DOHH2 (cell line): ENCODE measurements at regions not wholly inside any gene's neighbourhood (a gene's known extent, or its start where the extent isn't known, plus 50 kb on each side); places are given as distances from the start of the nearest gene placed in this dataset.

ENCODE experiments used
- EZH2phosphoT487 ChIP-seq: fragments of 200-600 bp; sonication (generic); IDR thresholded peaks from 2 replicates; pipeline ENCODE4 v1.6.1; 2017; ENCODE audit warnings: borderline replicate concordance, mild to moderate bottlenecking, antibody characterized with exemption, low read length, moderate library complexity, mixed read lengths
- TF ChIP-seq, protein P1 (sequence below): fragments of 200-600 bp; sonication (generic); IDR thresholded peaks from one replicate; pipeline ENCODE4 v1.5.1; 2014; ENCODE audit warnings: antibody characterized with exemption, mild to moderate bottlenecking, low read depth, low read length; ENCODE audit not compliant: poor library complexity, severe bottlenecking

DNA sequence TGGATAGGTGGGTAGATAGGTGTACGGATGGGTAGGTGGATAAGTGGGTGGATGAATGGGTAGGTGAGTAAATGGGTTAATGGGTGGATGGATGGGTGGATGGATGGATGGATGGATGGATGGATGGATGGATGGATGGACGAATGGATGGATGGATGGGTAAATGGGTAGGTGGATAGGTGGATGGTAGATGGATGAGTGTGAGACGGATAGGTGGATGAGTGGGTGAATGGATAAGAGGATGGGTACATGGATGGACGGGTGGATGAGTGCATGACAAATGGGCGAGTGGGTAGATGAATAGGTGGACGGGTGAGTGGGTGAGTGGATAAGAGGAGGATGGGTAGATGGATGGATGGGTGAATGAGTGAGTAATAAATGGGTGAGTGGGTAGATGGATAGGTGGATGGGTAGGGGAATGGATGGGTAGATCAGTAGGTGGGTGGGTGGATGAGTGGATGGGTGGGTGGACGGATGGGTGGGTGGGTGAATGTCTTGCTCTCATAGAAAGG lies 179.2 kb downstream of the FGF18 start:
- TF ChIP-seq, protein P1, sequence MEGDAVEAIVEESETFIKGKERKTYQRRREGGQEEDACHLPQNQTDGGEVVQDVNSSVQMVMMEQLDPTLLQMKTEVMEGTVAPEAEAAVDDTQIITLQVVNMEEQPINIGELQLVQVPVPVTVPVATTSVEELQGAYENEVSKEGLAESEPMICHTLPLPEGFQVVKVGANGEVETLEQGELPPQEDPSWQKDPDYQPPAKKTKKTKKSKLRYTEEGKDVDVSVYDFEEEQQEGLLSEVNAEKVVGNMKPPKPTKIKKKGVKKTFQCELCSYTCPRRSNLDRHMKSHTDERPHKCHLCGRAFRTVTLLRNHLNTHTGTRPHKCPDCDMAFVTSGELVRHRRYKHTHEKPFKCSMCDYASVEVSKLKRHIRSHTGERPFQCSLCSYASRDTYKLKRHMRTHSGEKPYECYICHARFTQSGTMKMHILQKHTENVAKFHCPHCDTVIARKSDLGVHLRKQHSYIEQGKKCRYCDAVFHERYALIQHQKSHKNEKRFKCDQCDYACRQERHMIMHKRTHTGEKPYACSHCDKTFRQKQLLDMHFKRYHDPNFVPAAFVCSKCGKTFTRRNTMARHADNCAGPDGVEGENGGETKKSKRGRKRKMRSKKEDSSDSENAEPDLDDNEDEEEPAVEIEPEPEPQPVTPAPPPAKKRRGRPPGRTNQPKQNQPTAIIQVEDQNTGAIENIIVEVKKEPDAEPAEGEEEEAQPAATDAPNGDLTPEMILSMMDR: no peak
- no peak for TF ChIP-seq EZH2phosphoT487
